Naive thymus-derived CD4-positive, alpha-beta T cell (primary cell): ENCODE measurements at regions not wholly inside any gene's neighbourhood (a gene's known extent, or its start where the extent isn't known, plus 50 kb on each side); places are given as distances from the start of the nearest gene placed in this dataset.

Source experiments
- ATAC-seq: fragments of 150-1000 bp; cut with Tn5 transposase; 2 replicates; pipeline ENCODE4 v1.10.0; 2021; ENCODE audit warnings: mild to moderate bottlenecking, moderate library complexity
- CTCF ChIA-PET: fragments of 350-600 bp; sonication (Branson Sonifier 250); formaldehyde crosslinking; loops from one replicate; lab custom pipeline; 2021; ENCODE audit warnings: antibody characterized with exemption; lab: Charles Lee
- POLR2A ChIA-PET: fragments of 350-600 bp; sonication (Branson Sonifier 250); formaldehyde crosslinking; loops from one replicate; lab custom pipeline; 2021; ENCODE audit warnings: antibody characterized with exemption, inconsistent platforms; lab: Charles Lee
- DNase-seq, 9 donors: peaks; one replicate each; pipeline versions ENCODE4 v3.0.0 to v3.0.0-alpha.2; 2020 to 2022; ENCODE audit warnings: mixed read lengths in 1 of 9
- H3K27ac ChIP-seq: one replicate; pipeline ENCODE4 v1.7.0; 2013; ENCODE audit warnings: mild to moderate bottlenecking, low read depth, low read length, moderate library complexity
- H3K27me3 ChIP-seq, 2 donors: one replicate each; pipeline ENCODE4 v1.7.0; 2013; ENCODE audit warnings: low read length in 2 of 2, mild to moderate bottlenecking in 2 of 2, moderate library complexity in 2 of 2; ENCODE audit not compliant: control insufficient read depth in 2 of 2, insufficient read depth in 2 of 2
- H3K36me3 ChIP-seq, 3 experiments: 1 replicate in 2 of 3; 2 replicates in 1 of 3; pipeline ENCODE4 v1.7.0; 2013; ENCODE audit warnings: low read length in 3 of 3, mild to moderate bottlenecking in 3 of 3, moderate library complexity in 1 of 3; ENCODE audit not compliant: insufficient read depth in 3 of 3, control insufficient read depth in 2 of 3
- H3K4me1 ChIP-seq, 2 donors: one replicate each; pipeline ENCODE4 v1.7.0; 2013; ENCODE audit warnings: low read length in 2 of 2, mild to moderate bottlenecking in 2 of 2, moderate library complexity in 1 of 2; ENCODE audit not compliant: control insufficient read depth in 2 of 2, insufficient read depth in 2 of 2
- H3K4me3 ChIP-seq: 2 replicates; pipeline ENCODE4 v1.7.0; 2013; ENCODE audit warnings: mild to moderate bottlenecking, low read length
- H3K9me3 ChIP-seq, 3 experiments: 1 replicate in 2 of 3; 2 replicates in 1 of 3; pipeline ENCODE4 v1.7.0; 2013; ENCODE audit warnings: low read length in 3 of 3; ENCODE audit not compliant: control insufficient read depth in 2 of 3
- H3K27ac Mint-ChIP-seq, 9 donors: one replicate each; pipeline ENCODE4 v1.8.0; 2020 to 2022; ENCODE audit warnings: mixed read lengths in 9 of 9, mild to moderate bottlenecking in 8 of 9, moderate library complexity in 5 of 9, inconsistent platforms in 2 of 9
- H3K27me3 Mint-ChIP-seq, 5 donors: one replicate each; pipeline ENCODE4 v1.8.0; 2021 to 2022; ENCODE audit warnings: mixed read lengths in 5 of 5, mild to moderate bottlenecking in 1 of 5
- H3K36me3 Mint-ChIP-seq, 5 donors: one replicate each; pipeline ENCODE4 v1.8.0; 2020 to 2022; ENCODE audit warnings: mixed read lengths in 5 of 5, mild to moderate bottlenecking in 3 of 5, inconsistent platforms in 1 of 5
- H3K4me1 Mint-ChIP-seq, 7 donors: one replicate each; pipeline ENCODE4 v1.8.0; 2020 to 2022; ENCODE audit warnings: mixed read lengths in 7 of 7, mild to moderate bottlenecking in 3 of 7, inconsistent platforms in 1 of 7
- H3K4me3 Mint-ChIP-seq, 10 donors: one replicate each; pipeline ENCODE4 v1.8.0; 2020 to 2022; ENCODE audit warnings: mild to moderate bottlenecking in 10 of 10, mixed read lengths in 10 of 10, moderate library complexity in 6 of 10, inconsistent platforms in 2 of 10
- H3K9me3 Mint-ChIP-seq, 11 donors: one replicate each; pipeline ENCODE4 v1.8.0; 2020 to 2022; ENCODE audit warnings: mixed read lengths in 11 of 11, mild to moderate bottlenecking in 4 of 11, inconsistent platforms in 1 of 11, moderate library complexity in 1 of 11
- intact Hi-C, 2 donors: fragments of 100-400 bp; cut with micrococcal nuclease; formaldehyde crosslinking; loops; one replicate each; pipeline ENCODE4 v1.15.1; 2023

DNA sequence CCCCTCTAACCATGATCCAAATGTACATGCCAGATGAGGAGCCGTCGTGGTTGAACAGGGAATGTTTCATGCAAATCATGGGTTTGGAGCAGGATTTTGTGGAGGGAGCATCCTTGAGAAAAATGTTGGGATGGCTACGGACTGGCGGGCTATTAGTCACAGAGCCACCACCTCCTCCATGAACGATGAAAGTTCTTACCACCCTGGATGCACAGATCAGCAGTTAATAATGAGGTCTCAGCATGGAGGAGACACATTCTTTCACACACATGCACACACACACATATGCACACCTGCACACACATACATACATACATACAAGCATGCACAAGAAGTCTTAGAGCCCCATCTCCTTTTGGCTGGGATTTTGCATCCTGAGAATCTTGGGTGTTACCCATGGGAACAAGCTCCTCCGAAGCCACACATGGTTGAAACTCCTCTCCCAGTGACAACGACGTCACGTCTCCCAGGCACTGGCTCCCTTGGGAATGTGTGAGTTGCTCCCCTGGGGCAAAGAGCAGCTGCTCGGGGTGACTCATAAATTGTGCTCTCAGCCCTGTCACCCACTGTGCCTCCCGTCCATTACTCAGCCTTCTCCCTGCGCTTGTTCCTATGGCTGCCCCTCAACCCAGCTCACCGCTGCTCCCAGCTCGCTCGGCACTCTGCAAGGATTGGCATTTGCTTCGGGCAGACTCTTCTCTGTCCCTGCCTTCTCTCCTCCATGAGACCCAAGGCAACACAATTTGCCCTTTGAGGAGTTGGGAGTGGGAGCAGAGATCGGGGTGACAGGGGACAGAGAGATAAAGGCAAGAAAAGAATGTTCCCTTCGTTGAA lies 344.6 kb downstream of the SOX9 start:
- POLR2A ChIA-PET, result no interaction called here
- H3K27me3 Mint-ChIP-seq, result peaks cover 0 to 19% (median 4%) of the 10 kb centered on the region in 5 donors
- Histone ChIP-seq H3K4me3 (no peak overlapping the region), H3K9me3 (no peaks in the 10 kb centered on the region), H3K27me3 (no peaks in the 10 kb centered on the region), H3K27ac (no peak overlapping the region), H3K4me1 (no peaks in the 10 kb centered on the region), H3K36me3 (no peaks in the 10 kb centered on the region)
- no peak overlapping the region for H3K4me3 Mint-ChIP-seq
- H3K36me3 Mint-ChIP-seq, result no peaks in the 10 kb centered on the region
- peaks cover 0 to 3% (median 0%) of the 10 kb centered on the region in 11 donors for H3K9me3 Mint-ChIP-seq
- CTCF ChIA-PET, result no interaction called here
- ATAC-seq (no peak), DNase-seq (no peak)
- intact Hi-C loops, result no loop called here
- H3K27ac Mint-ChIP-seq, result no peak overlapping the region
- H3K4me1 Mint-ChIP-seq, result no peaks in the 10 kb centered on the region

GRCh38 chr17:72466199-72466598 lies 345.4 kb downstream of the SOX9 start:
- H3K9me3 ChIP-seq, result no peaks in the 10 kb centered on the region
- no peak overlapping the region for H3K27ac ChIP-seq
- no peak overlapping the region for H3K27ac Mint-ChIP-seq
- no peaks in the 10 kb centered on the region for H3K36me3 Mint-ChIP-seq
- no peaks in the 10 kb centered on the region for H3K4me1 ChIP-seq
- POLR2A ChIA-PET, result no interaction called here
- no peaks in the 10 kb centered on the region for H3K36me3 ChIP-seq
- no peak overlapping the region for H3K4me3 ChIP-seq
- no peak for ATAC-seq
- no peak for DNase-seq
- no peaks in the 10 kb centered on the region for H3K4me1 Mint-ChIP-seq
- no peaks in the 10 kb centered on the region for H3K27me3 ChIP-seq
- H3K4me3 Mint-ChIP-seq, result no peak overlapping the region
- intact Hi-C loops, result no loop called here
- CTCF ChIA-PET, result no interaction called here
- peaks cover 0 to 3% (median 0%) of the 10 kb centered on the region in 11 donors for H3K9me3 Mint-ChIP-seq
- peaks cover 0 to 19% (median 4%) of the 10 kb centered on the region in 5 donors for H3K27me3 Mint-ChIP-seq

DNA sequence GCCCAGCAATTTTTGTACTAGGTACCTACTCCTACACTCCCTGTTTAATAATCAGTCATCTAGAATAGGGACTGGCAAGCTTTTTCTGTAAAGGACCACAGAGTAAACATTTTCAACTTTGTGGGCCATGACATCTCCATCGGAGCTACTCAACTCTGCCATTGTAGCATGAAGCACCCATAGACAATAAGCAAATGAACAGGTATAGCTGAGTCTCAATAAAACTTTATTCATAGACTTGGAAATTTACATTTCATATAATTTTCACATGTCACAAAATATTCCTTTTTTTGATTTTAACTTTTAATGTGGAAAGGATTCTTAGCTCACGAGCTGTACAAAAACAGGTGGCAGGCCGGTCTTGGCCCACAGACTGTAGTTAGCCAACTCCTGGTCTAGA lies 345.8 kb downstream of the SOX9 start:
- Mint-ChIP-seq H3K27me3 (peaks cover 0 to 16% (median 2%) of the 10 kb centered on the region in 5 donors), H3K36me3 (no peaks in the 10 kb centered on the region), H3K9me3 (peaks cover 0 to 3% (median 0%) of the 10 kb centered on the region in 11 donors), H3K27ac (no peak overlapping the region), H3K4me1 (no peaks in the 10 kb centered on the region), H3K4me3 (no peak overlapping the region)
- Histone ChIP-seq H3K4me1 (no peaks in the 10 kb centered on the region), H3K9me3 (no peaks in the 10 kb centered on the region), H3K36me3 (no peaks in the 10 kb centered on the region), H3K27ac (no peak overlapping the region), H3K27me3 (no peaks in the 10 kb centered on the region), H3K4me3 (no peak overlapping the region)
- intact Hi-C loops, result no loop called here
- POLR2A ChIA-PET, result no interaction called here
- DNase-seq (no peak), ATAC-seq (no peak)
- CTCF ChIA-PET, result no interaction called here

DNA sequence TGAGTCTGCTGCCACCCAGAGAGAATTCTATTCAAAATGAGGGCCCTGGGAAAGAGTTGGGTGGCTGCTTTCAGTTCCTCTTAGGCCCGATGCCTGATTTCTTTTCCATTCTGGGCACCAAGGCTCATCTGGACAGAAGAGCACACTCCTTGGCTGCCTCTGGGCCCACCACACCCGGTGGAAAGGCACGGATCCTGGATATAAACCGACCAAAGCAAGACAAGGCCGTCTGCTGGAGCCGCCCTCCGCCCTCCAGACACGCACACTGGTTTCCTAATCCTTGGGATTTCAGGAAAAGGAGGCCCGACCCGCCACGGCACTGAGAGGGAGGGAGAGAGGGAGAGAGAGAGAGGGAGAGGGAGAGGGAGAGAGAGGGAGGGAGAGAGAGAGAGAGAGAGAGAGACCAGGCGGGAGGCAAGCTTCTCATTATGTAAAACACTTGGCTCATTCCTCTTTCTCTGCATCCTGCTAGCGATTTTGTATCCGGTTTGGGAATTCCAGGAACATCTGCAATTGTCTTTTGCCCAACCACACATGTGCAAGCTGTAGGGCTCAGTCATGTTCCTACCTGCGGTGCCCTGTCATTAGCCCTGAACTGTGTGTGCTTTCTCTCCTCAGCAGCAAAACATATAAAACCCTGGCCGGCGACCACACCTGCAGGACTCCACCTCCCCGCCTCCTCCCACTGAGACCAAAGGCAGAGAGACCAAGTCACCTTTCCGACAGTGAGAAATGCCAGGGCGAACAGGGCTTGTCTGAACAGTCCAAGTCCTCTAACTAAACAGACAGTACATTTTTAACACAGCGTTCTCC lies 347.2 kb downstream of the SOX9 start:
- no peak overlapping the region for H3K27ac ChIP-seq
- intact Hi-C loops, result no loop called here
- no peak overlapping the region for H3K4me3 Mint-ChIP-seq
- no peaks in the 10 kb centered on the region for H3K36me3 Mint-ChIP-seq
- no peaks in the 10 kb centered on the region for H3K4me1 ChIP-seq
- POLR2A ChIA-PET, result no interaction called here
- no peak for DNase-seq
- no peak overlapping the region for H3K4me3 ChIP-seq
- H3K9me3 Mint-ChIP-seq, result peaks cover 0 to 3% (median 0%) of the 10 kb centered on the region in 11 donors
- no peak for ATAC-seq
- peaks cover 0 to 26% (median 5%) of the 10 kb centered on the region in 5 donors for H3K27me3 Mint-ChIP-seq
- no peaks in the 10 kb centered on the region for H3K9me3 ChIP-seq
- H3K27me3 ChIP-seq, result no peaks in the 10 kb centered on the region
- CTCF ChIA-PET, result no interaction called here
- H3K27ac Mint-ChIP-seq, result no peak overlapping the region
- no peaks in the 10 kb centered on the region for H3K4me1 Mint-ChIP-seq
- no peaks in the 10 kb centered on the region for H3K36me3 ChIP-seq

GRCh38 chr17:72468841-72469240 lies 348.0 kb downstream of the SOX9 start:
- intact Hi-C loops, result no loop called here
- H3K9me3 ChIP-seq, result no peaks in the 10 kb centered on the region
- ChIA-PET POLR2A (no interaction called here), CTCF (no interaction called here)
- Mint-ChIP-seq H3K27me3 (peaks cover 0 to 26% (median 5%) of the 10 kb centered on the region in 5 donors), H3K9me3 (peaks cover 0 to 3% (median 0%) of the 10 kb centered on the region in 11 donors), H3K36me3 (no peaks in the 10 kb centered on the region), H3K27ac (no peak overlapping the region), H3K4me1 (no peaks in the 10 kb centered on the region), H3K4me3 (no peak overlapping the region)
- no peaks in the 10 kb centered on the region for H3K27me3 ChIP-seq
- ATAC-seq, result no peak
- DNase-seq, result no peak
- H3K4me1 ChIP-seq, result no peaks in the 10 kb centered on the region
- no peak overlapping the region for H3K27ac ChIP-seq
- H3K4me3 ChIP-seq, result no peak overlapping the region
- no peaks in the 10 kb centered on the region for H3K36me3 ChIP-seq

GRCh38 chr17:72470121-72470705 lies 349.4 kb downstream of the SOX9 start:
- Histone ChIP-seq H3K27ac (no peak overlapping the region), H3K27me3 (no peaks in the 10 kb centered on the region), H3K4me1 (no peaks in the 10 kb centered on the region), H3K4me3 (no peak overlapping the region), H3K36me3 (no peaks in the 10 kb centered on the region), H3K9me3 (no peaks in the 10 kb centered on the region)
- H3K4me3 Mint-ChIP-seq, result no peak overlapping the region
- H3K4me1 Mint-ChIP-seq, result no peaks in the 10 kb centered on the region
- no peaks in the 10 kb centered on the region for H3K36me3 Mint-ChIP-seq
- H3K27ac Mint-ChIP-seq, result no peak overlapping the region
- peaks cover 0 to 15% (median 3%) of the 10 kb centered on the region in 11 donors for H3K9me3 Mint-ChIP-seq
- ChIA-PET CTCF (no interaction called here), POLR2A (no interaction called here)
- no peak for DNase-seq
- H3K27me3 Mint-ChIP-seq, result peaks cover 0 to 26% (median 5%) of the 10 kb centered on the region in 5 donors
- ATAC-seq, result no peak
- intact Hi-C loops, result no loop called here
